ENCODE measurements at regions not wholly inside any gene's neighbourhood (a gene's known extent, or its start where the extent isn't known, plus 50 kb on each side); places are given as distances from the start of the nearest gene placed in this dataset.

DNA sequence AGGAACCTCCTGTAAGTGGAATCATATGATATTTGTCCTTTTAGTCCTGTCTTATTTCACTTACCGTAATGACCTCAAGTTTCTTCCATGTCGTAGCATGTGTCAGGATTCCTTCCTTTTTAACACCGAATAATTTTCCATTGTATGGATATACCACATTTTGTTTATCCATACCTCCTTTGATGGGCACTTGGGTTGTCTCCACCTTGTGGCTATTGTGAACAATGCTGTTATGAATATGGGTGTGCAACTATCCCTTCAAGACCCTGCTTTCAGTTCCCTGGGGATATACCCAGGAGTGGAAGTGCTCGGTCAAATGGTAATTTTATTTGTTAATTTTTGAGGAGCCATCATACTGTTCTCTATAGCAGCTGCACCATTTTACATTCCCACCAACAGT lies 244.9 kb upstream of the BLID start:
- CTCF ChIA-PET, result no interaction called here
- POLR2A ChIA-PET, result no interaction called here
- Histone ChIP-seq H3K4me1 (no peaks in the 10 kb centered on the region), H3K36me3 (ENCODE audit: control insufficient read depth, insufficient read depth, low read length) (no peaks in the 10 kb centered on the region), H3K9me3 (no peaks in the 10 kb centered on the region), H3K27me3 (replicated peaks; ENCODE audit: control insufficient read depth, insufficient read depth, low read length) (no peaks in the 10 kb centered on the region; the same call in 1 of the 2 replicates), H3K4me3 (ENCODE audit: low read depth, low read length) (no peak overlapping the region)
- intact Hi-C loops (cut with micrococcal nuclease; ENCODE audit: unreplicated experiment), result no loop called here
- no peaks in the 10 kb centered on the region for H3K27me3 Mint-ChIP-seq (ENCODE audit: insufficient read depth, unreplicated experiment)
- peaks cover 14% of the 10 kb centered on the region for H3K9me3 Mint-ChIP-seq (ENCODE audit: unreplicated experiment)
- TF ChIP-seq, protein P1, sequence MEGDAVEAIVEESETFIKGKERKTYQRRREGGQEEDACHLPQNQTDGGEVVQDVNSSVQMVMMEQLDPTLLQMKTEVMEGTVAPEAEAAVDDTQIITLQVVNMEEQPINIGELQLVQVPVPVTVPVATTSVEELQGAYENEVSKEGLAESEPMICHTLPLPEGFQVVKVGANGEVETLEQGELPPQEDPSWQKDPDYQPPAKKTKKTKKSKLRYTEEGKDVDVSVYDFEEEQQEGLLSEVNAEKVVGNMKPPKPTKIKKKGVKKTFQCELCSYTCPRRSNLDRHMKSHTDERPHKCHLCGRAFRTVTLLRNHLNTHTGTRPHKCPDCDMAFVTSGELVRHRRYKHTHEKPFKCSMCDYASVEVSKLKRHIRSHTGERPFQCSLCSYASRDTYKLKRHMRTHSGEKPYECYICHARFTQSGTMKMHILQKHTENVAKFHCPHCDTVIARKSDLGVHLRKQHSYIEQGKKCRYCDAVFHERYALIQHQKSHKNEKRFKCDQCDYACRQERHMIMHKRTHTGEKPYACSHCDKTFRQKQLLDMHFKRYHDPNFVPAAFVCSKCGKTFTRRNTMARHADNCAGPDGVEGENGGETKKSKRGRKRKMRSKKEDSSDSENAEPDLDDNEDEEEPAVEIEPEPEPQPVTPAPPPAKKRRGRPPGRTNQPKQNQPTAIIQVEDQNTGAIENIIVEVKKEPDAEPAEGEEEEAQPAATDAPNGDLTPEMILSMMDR (IDR thresholded peaks at IDR 0.05; ENCODE audit: insufficient read depth in 1 of 2, low read depth in 1 of 2, low read length in 1 of 2, severe bottlenecking in 1 of 2, unreplicated experiment in 1 of 2), result no peak
- H3K4me3 Mint-ChIP-seq (ENCODE audit: unreplicated experiment), result no peak overlapping the region
- no TSS peak for BruUV-seq (replicated peaks)
- no peaks in the 10 kb centered on the region for H3K4me1 Mint-ChIP-seq (ENCODE audit: low read depth, unreplicated experiment)
- no peaks in the 10 kb centered on the region for H3K36me3 Mint-ChIP-seq (ENCODE audit: insufficient read depth, unreplicated experiment)
- no peak for DNase-seq
- H3K27ac Mint-ChIP-seq (ENCODE audit: unreplicated experiment), result no peak overlapping the region

DNA sequence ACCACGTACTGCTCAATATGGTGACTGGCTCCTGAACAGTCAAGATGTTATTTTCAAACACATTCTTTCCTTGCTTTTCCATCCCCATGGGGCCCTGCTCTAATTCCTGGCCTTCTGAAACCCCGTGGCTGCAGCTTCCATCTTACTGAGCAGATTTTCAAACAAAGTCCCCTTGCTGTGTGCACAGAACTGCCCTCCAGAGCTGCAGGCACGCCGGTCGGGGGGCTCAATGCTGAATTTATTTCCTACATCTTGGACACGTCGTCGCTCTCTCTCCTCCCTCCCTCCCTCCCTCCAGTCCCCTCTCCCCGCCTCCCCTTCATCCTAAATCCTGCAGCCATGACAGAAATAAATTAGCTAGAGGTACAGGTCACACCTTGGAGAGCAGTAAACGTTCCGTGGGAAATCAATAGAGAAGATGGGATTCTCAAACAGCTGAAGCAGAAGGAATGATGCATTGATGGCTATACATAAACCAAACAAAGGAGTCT lies 243.1 kb upstream of the BLID start:
- ChIA-PET POLR2A (no interaction called here), CTCF (no interaction called here)
- no peaks in the 10 kb centered on the region for H3K36me3 ChIP-seq (ENCODE audit: control insufficient read depth, insufficient read depth, low read length)
- DNase-seq, result no peak
- no peaks in the 10 kb centered on the region; the same call in 1 of the 2 replicates for H3K27me3 ChIP-seq (replicated peaks; ENCODE audit: control insufficient read depth, insufficient read depth, low read length)
- H3K9me3 ChIP-seq, result peaks cover 3% of the 10 kb centered on the region; the same call in 1 of the 2 replicates
- intact Hi-C loops (cut with micrococcal nuclease; ENCODE audit: unreplicated experiment), result no loop called here
- peaks cover 14% of the 10 kb centered on the region for H3K9me3 Mint-ChIP-seq (ENCODE audit: unreplicated experiment)
- H3K36me3 Mint-ChIP-seq (ENCODE audit: insufficient read depth, unreplicated experiment), result no peaks in the 10 kb centered on the region
- H3K4me1 ChIP-seq, result no peaks in the 10 kb centered on the region
- BruUV-seq (replicated peaks), result no TSS peak
- H3K27ac Mint-ChIP-seq (ENCODE audit: unreplicated experiment), result no peak overlapping the region
- peaks cover 3% of the 10 kb centered on the region for H3K27me3 Mint-ChIP-seq (ENCODE audit: insufficient read depth, unreplicated experiment)
- TF ChIP-seq, protein P1 (IDR thresholded peaks at IDR 0.05; ENCODE audit: insufficient read depth in 1 of 2, low read depth in 1 of 2, low read length in 1 of 2, severe bottlenecking in 1 of 2, unreplicated experiment in 1 of 2), result no peak
- H3K4me3 ChIP-seq (ENCODE audit: low read depth, low read length), result no peak overlapping the region
- no peaks in the 10 kb centered on the region for H3K4me1 Mint-ChIP-seq (ENCODE audit: low read depth, unreplicated experiment)
- H3K4me3 Mint-ChIP-seq (ENCODE audit: unreplicated experiment), result no peak overlapping the region

DNA sequence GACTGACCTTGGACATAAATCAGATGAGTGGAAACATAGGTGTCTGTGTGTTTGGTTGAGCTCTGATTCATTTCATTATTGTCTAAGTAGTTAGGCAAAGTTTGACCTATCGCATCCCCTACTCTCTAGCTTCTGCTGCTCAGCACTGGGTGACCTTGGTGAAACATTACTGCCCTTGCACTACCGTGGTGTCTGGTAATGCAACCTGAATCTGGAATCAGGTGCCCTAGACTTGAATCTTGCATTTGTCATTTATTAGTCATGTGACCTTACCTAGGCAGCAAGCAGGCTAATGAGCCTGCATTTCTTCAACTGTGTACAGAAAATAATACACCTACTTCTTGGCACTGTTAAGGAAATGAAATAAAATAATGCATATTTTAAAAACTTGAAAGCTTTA lies 242.3 kb upstream of the BLID start:
- no peak for DNase-seq
- POLR2A ChIA-PET, result no interaction called here
- BruUV-seq (replicated peaks), result no TSS peak
- TF ChIP-seq, protein P1 (IDR thresholded peaks at IDR 0.05; ENCODE audit: insufficient read depth in 1 of 2, low read depth in 1 of 2, low read length in 1 of 2, severe bottlenecking in 1 of 2, unreplicated experiment in 1 of 2), result no peak
- Mint-ChIP-seq H3K27me3 (ENCODE audit: insufficient read depth, unreplicated experiment) (peaks cover 3% of the 10 kb centered on the region), H3K27ac (ENCODE audit: unreplicated experiment) (no peak overlapping the region), H3K36me3 (ENCODE audit: insufficient read depth, unreplicated experiment) (no peaks in the 10 kb centered on the region), H3K9me3 (ENCODE audit: unreplicated experiment) (peaks cover 14% of the 10 kb centered on the region), H3K4me1 (ENCODE audit: low read depth, unreplicated experiment) (no peaks in the 10 kb centered on the region), H3K4me3 (ENCODE audit: unreplicated experiment) (no peak overlapping the region)
- Histone ChIP-seq H3K4me1 (no peaks in the 10 kb centered on the region), H3K27me3 (replicated peaks; ENCODE audit: control insufficient read depth, insufficient read depth, low read length) (no peaks in the 10 kb centered on the region; the same call in 1 of the 2 replicates), H3K9me3 (peaks cover 3% of the 10 kb centered on the region; the same call in 1 of the 2 replicates), H3K36me3 (ENCODE audit: control insufficient read depth, insufficient read depth, low read length) (no peaks in the 10 kb centered on the region), H3K4me3 (ENCODE audit: low read depth, low read length) (no peak overlapping the region)
- intact Hi-C loops (cut with micrococcal nuclease; ENCODE audit: unreplicated experiment), result no loop called here
- CTCF ChIA-PET, result no interaction called here

Measured in Caco-2 (cell line).